ENCODE measurements at regions not wholly inside any gene's neighbourhood (a gene's known extent, or its start where the extent isn't known, plus 50 kb on each side); places are given as distances from the start of the nearest gene placed in this dataset.

GRCh38 chr9:118896324-118897000, 472.8 kb downstream of the BRINP1 start:
- TF ChIP-seq SMC3 (IDR thresholded peaks at IDR 0.05) (no peak), MAFK (IDR thresholded peaks at IDR 0.05; ENCODE audit: partially characterized antibody) (no peak)
- TF ChIP-seq, protein P1, sequence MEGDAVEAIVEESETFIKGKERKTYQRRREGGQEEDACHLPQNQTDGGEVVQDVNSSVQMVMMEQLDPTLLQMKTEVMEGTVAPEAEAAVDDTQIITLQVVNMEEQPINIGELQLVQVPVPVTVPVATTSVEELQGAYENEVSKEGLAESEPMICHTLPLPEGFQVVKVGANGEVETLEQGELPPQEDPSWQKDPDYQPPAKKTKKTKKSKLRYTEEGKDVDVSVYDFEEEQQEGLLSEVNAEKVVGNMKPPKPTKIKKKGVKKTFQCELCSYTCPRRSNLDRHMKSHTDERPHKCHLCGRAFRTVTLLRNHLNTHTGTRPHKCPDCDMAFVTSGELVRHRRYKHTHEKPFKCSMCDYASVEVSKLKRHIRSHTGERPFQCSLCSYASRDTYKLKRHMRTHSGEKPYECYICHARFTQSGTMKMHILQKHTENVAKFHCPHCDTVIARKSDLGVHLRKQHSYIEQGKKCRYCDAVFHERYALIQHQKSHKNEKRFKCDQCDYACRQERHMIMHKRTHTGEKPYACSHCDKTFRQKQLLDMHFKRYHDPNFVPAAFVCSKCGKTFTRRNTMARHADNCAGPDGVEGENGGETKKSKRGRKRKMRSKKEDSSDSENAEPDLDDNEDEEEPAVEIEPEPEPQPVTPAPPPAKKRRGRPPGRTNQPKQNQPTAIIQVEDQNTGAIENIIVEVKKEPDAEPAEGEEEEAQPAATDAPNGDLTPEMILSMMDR (IDR thresholded peaks at IDR 0.05): no peak

Data from A549 (cell line).